SHP77 (cell line): ENCODE measurements at regions not wholly inside any gene's neighbourhood (a gene's known extent, or its start where the extent isn't known, plus 50 kb on each side); places are given as distances from the start of the nearest gene placed in this dataset.
"Not testable (repeated sequence)": the region's sequence is repeated elsewhere in the genome, so short reads cannot be mapped to it uniquely, and the experiment has no call there.

Experiments
- DNase-seq, 2 experiments: peaks; one replicate each; lab custom pipeline; 2025; lab: John Stamatoyannopoulos, UW

GRCh38 chr6:156601152-156602065 is 175.8 kb upstream of the ARID1B start:
- DNase-seq: peak in 1 of 2 experiments; percentile 26

- no peak for DNase-seq
Observed at GRCh38 chr6:156600678-156601077, 176.5 kb upstream of the ARID1B start.

- DNase-seq: no peak
Observed at GRCh38 chr6:156599978-156600590, 177.1 kb upstream of the ARID1B start.

GRCh38 chr6:156599366-156599765 is 177.8 kb upstream of the ARID1B start:
- DNase-seq: no peak

GRCh38 chr6:156598855-156599180 is 178.4 kb upstream of the ARID1B start:
- DNase-seq: no peak

GRCh38 chr6:156598071-156598854 is 178.9 kb upstream of the ARID1B start:
- no peak for DNase-seq

GRCh38 chr6:156597095-156597494 is 180.1 kb upstream of the ARID1B start:
- DNase-seq: no peak

- no peak for DNase-seq
Observed at GRCh38 chr6:156595476-156595875, 181.7 kb upstream of the ARID1B start.

- DNase-seq: no peak
Observed at GRCh38 chr6:156593893-156594292, 183.3 kb upstream of the ARID1B start.

GRCh38 chr6:156593127-156593526 is 184.1 kb upstream of the ARID1B start:
- DNase-seq: no peak

- no peak for DNase-seq
Observed at GRCh38 chr6:156590482-156590881, 186.7 kb upstream of the ARID1B start.

- no peak for DNase-seq
Observed at GRCh38 chr6:156589281-156589680, 187.9 kb upstream of the ARID1B start.

- no peak for DNase-seq
Observed at GRCh38 chr6:156587751-156588301, 189.4 kb upstream of the ARID1B start.

GRCh38 chr6:156587071-156587470 is 190.1 kb upstream of the ARID1B start:
- DNase-seq: no peak

- DNase-seq: peak; percentile 19 to 35
Observed at GRCh38 chr6:156585859-156586258, 191.3 kb upstream of the ARID1B start.

GRCh38 chr6:156584121-156584520 is 193.1 kb upstream of the ARID1B start:
- DNase-seq: not testable (repeated sequence)

- no peak for DNase-seq
Observed at GRCh38 chr6:156583083-156583482, 194.1 kb upstream of the ARID1B start.

GRCh38 chr6:156582509-156582992 is 194.6 kb upstream of the ARID1B start:
- DNase-seq: peak; percentile 42 to 54

GRCh38 chr6:156579564-156579963 is 197.6 kb upstream of the ARID1B start:
- no peak for DNase-seq

GRCh38 chr6:156577749-156578148 is 199.4 kb upstream of the ARID1B start:
- DNase-seq: no peak

- DNase-seq: no peak
Observed at GRCh38 chr6:156575361-156575760, 201.8 kb upstream of the ARID1B start.

- DNase-seq: no peak
Observed at GRCh38 chr6:156564807-156565149, 212.4 kb upstream of the ARID1B start.
